ENCODE measurements at regions not wholly inside any gene's neighbourhood (a gene's known extent, or its start where the extent isn't known, plus 50 kb on each side); places are given as distances from the start of the nearest gene placed in this dataset.
A peak's percentile ranks its signal among the peaks of the same experiment; 100 is the strongest.

DNA sequence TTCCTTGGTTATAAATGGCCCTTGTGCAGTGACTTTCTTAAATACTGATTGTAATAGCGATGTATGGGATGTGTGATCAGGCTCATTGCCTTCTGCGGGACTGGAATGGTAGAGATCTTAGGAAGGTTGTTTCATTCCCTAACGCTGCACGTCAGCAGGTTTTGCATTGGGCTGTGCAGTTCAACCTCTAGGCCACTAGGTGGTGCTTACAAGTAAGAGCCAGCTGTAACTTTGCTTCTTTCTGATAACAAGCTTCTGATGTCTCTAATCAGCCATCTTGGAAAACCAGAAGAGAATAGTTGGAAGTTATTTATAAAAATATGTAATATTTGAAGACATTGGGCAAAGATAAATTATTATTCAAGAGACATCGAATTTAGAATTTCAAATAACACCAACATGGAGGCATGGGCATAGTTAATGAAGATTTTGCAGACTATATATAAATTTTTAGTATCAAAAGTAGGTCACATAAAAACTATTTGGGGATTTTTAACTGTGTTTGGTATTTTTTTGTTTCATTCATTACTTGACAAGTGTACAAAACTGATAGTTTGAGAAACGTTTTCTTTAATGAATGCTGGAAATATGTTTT lies 339.7 kb upstream of the PCDH7 start:
- in situ Hi-C loops (cut with HindIII; ENCODE audit: low sequenced_read_pairs) = no loop called here
- TF ChIP-seq, protein P1, sequence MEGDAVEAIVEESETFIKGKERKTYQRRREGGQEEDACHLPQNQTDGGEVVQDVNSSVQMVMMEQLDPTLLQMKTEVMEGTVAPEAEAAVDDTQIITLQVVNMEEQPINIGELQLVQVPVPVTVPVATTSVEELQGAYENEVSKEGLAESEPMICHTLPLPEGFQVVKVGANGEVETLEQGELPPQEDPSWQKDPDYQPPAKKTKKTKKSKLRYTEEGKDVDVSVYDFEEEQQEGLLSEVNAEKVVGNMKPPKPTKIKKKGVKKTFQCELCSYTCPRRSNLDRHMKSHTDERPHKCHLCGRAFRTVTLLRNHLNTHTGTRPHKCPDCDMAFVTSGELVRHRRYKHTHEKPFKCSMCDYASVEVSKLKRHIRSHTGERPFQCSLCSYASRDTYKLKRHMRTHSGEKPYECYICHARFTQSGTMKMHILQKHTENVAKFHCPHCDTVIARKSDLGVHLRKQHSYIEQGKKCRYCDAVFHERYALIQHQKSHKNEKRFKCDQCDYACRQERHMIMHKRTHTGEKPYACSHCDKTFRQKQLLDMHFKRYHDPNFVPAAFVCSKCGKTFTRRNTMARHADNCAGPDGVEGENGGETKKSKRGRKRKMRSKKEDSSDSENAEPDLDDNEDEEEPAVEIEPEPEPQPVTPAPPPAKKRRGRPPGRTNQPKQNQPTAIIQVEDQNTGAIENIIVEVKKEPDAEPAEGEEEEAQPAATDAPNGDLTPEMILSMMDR (IDR thresholded peaks at IDR 0.05; ENCODE audit: low read depth, low read length, missing control alignments) = peak; percentile 94
- peak; percentile 41 for DNase-seq (ENCODE audit: low read depth)

DNA sequence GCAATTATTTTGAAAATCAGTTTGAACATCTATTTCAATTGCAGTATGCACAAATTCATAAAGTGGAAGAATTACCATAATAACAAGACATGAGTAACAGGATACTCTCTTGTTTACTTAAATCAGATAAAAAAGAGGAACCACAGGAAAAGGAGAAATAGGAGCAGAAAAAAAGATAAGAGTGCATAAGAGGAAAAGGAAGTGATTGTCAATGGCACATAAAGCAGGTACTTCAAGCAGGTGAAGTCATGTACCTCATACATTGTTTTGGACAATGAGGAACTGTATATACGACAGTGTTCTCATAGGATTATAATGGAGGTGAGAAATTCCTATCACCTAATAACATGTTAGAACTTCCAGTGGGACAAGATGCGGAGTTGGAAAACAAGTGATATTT lies 334.5 kb upstream of the PCDH7 start:
- TF ChIP-seq, protein P1 (IDR thresholded peaks at IDR 0.05; ENCODE audit: low read depth, low read length, missing control alignments) = no peak
- DNase-seq (ENCODE audit: low read depth) = no peak
- in situ Hi-C loops (cut with HindIII; ENCODE audit: low sequenced_read_pairs) = no loop called here
- H3K4me3 ChIP-seq (ENCODE audit: low read depth, low read length) = no peak overlapping the region

More for the DNA sequence above, 339.7 kb upstream of the PCDH7 start:
- H3K4me3 ChIP-seq (ENCODE audit: low read depth, low read length) = no peak overlapping the region

DNA sequence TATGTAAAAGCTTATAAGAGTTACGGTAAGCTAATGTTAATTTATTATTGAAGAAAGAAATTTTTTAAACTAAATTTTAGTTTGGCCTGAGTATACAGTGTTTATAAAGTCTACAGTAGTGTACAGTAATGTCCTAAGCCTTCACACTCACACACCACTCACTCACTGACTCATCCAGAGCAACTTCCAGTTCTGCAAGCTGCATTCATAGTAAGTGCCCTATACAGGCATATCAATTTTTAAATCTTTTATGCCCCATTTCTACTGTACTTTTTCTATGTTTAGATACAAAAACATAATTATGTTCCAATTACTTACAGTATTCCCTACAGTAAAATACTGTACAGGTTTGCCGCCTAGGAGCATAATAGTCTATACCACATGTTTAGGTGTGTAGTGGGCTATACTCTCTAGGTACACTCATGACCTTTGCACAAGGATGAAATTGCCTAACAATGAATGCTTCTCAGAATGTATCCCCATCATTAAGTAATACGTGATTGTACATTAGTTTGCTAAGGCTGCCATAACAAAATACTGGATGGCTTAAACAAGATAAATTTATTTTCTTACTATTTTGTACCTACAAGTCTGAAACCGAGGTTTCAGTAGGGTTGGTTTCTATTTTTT lies 333.8 kb upstream of the PCDH7 start:
- TF ChIP-seq, protein P1 (IDR thresholded peaks at IDR 0.05; ENCODE audit: low read depth, low read length, missing control alignments) = no peak
- no peak for DNase-seq (ENCODE audit: low read depth)
- in situ Hi-C loops (cut with HindIII; ENCODE audit: low sequenced_read_pairs) = no loop called here
- H3K4me3 ChIP-seq (ENCODE audit: low read depth, low read length) = no peak overlapping the region

DNA sequence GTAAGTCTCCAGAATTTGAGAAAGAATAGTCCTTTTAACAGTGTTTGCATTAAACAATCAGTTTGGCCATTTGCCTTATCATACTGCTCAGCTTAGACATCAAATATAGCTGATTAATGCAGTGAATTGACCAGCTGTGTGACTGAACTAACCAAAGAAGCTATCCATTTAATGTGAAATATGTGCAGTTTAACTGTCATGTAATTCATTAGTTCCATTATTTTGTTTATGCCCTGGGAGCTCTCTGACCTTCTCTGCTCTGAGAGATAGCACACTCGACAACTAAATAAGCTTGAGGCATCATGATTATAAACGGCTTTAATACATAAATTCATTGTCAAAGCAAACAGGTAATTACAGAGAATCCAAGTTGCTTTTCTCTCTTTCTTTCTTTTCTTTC lies 324.3 kb upstream of the PCDH7 start:
- TF ChIP-seq, protein P1 (IDR thresholded peaks at IDR 0.05; ENCODE audit: low read depth, low read length, missing control alignments) = no peak
- no peak for DNase-seq (ENCODE audit: low read depth)
- H3K4me3 ChIP-seq (ENCODE audit: low read depth, low read length) = no peak overlapping the region
- in situ Hi-C loops (cut with HindIII; ENCODE audit: low sequenced_read_pairs) = no loop called here

DNA sequence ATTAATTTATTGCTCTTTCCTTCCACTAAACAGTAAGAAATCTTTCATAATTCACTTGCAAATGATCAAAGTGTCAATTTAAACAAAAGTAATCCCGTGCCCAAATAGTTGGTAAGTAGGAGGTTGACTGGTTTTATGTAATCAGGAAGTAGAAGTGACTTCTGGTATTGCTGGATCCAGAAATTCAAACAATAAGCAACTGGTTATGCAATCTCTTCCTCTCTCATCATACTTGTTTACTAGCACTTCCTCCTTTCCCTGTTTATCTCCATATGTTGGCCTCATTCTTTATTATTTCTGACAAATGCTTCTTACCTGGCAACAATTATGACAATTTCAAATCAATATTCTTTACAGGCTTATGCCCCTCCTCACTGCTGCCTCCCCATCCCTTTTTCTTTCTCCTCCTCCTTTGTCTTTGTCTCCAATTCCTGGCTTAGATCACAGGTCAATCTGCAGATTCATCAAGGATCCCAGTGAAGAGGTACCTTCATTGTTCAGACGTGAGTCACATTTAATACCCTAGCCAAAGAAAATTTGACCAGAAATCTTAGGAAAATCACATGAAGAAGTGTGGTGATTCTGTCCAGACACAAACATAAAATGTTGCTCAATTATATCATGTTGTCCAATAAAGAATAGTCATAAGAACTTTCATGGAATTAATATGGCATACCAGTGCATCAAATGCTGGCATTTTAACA lies 323.2 kb upstream of the PCDH7 start:
- no peak overlapping the region for H3K4me3 ChIP-seq (ENCODE audit: low read depth, low read length)
- in situ Hi-C loops (cut with HindIII; ENCODE audit: low sequenced_read_pairs) = no loop called here
- no peak for DNase-seq (ENCODE audit: low read depth)
- TF ChIP-seq, protein P1 (IDR thresholded peaks at IDR 0.05; ENCODE audit: low read depth, low read length, missing control alignments) = no peak

DNA sequence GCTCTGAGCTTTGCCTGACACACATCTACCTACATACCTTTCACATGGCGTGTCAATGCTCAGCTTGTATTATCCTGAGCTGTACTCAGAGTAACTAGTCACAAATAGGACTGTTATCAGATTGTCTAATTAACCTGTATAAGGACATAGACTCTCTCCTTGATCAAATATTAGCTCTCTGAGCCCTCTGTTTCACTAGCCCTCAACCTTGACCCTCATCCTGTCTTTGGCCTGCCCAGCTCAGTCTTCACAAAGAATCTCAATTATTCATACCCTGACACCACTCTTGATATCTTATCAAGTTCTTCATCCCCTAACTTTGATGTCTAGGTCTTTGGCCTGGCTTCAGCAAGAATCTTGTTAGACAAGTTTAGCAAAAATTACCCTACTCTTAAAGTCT lies 320.7 kb upstream of the PCDH7 start:
- no peak overlapping the region for H3K4me3 ChIP-seq (ENCODE audit: low read depth, low read length)
- in situ Hi-C loops (cut with HindIII; ENCODE audit: low sequenced_read_pairs) = no loop called here
- TF ChIP-seq, protein P1 (IDR thresholded peaks at IDR 0.05; ENCODE audit: low read depth, low read length, missing control alignments) = no peak
- DNase-seq (ENCODE audit: low read depth) = no peak

All from astrocyte of the cerebellum (primary cell).